Endodermal cell (in vitro differentiated cells): ENCODE measurements at regions not wholly inside any gene's neighbourhood (a gene's known extent, or its start where the extent isn't known, plus 50 kb on each side); places are given as distances from the start of the nearest gene placed in this dataset.

ENCODE experiments used
- DNase-seq: peaks from one replicate; pipeline ENCODE4 v3.0.0-alpha.2; 2017
- H3K27ac ChIP-seq: 2 replicates; pipeline ENCODE4 v1.5.1; 2013; ENCODE audit warnings: mild to moderate bottlenecking, low read depth, low read length, moderate library complexity
- H3K27me3 ChIP-seq: 2 replicates; pipeline ENCODE4 v1.6.1; 2013; ENCODE audit warnings: mild to moderate bottlenecking, low read length, moderate library complexity; ENCODE audit not compliant: insufficient read depth, control insufficient read depth, poor library complexity, severe bottlenecking
- H3K36me3 ChIP-seq: 2 replicates; pipeline ENCODE4 v1.7.0; 2013; ENCODE audit warnings: mild to moderate bottlenecking, low read length, moderate library complexity; ENCODE audit not compliant: control insufficient read depth, insufficient read depth
- H3K4me1 ChIP-seq: one replicate; pipeline ENCODE4 v1.7.0; 2013; ENCODE audit warnings: low read length; ENCODE audit not compliant: control insufficient read depth, insufficient read depth
- H3K4me3 ChIP-seq: 2 replicates; pipeline ENCODE4 v1.5.1; 2013; ENCODE audit warnings: mild to moderate bottlenecking, low read length, moderate library complexity
- H3K9ac ChIP-seq: 2 replicates; pipeline ENCODE4 v1.6.1; 2013; ENCODE audit warnings: mild to moderate bottlenecking, low read length, moderate library complexity; ENCODE audit not compliant: poor library complexity, severe bottlenecking; ENCODE audit errors: extremely low read depth
- H3K9me3 ChIP-seq: 2 replicates; pipeline ENCODE4 v1.6.1; 2013; ENCODE audit warnings: mild to moderate bottlenecking, low read length, moderate library complexity; ENCODE audit not compliant: control insufficient read depth
- H3K27ac Mint-ChIP-seq: 2 replicates; pipeline ENCODE4 v1.8.0; 2020; ENCODE audit warnings: mixed read lengths
- H3K27me3 Mint-ChIP-seq: 2 replicates; pipeline ENCODE4 v1.8.0; 2021; ENCODE audit warnings: mild to moderate bottlenecking, mixed read lengths; ENCODE audit not compliant: insufficient read depth
- H3K36me3 Mint-ChIP-seq: 2 replicates; pipeline ENCODE4 v1.8.0; 2020; ENCODE audit warnings: low read depth, mixed read lengths
- H3K4me1 Mint-ChIP-seq: 2 replicates; pipeline ENCODE4 v1.8.0; 2020; ENCODE audit warnings: mixed read lengths
- H3K4me3 Mint-ChIP-seq: 2 replicates; pipeline ENCODE4 v1.8.0; 2020; ENCODE audit warnings: mild to moderate bottlenecking, moderate library complexity, mixed read lengths
- H3K9me3 Mint-ChIP-seq: 2 replicates; pipeline ENCODE4 v1.8.0; 2020; ENCODE audit warnings: mild to moderate bottlenecking, mixed read lengths
- CTCF ChIP-seq: fragments of 200-600 bp; sonication (generic); conservative IDR thresholded peaks from 2 replicates; pipeline ENCODE4 v1.5.0; 2021; ENCODE audit warnings: antibody characterized with exemption, mild to moderate bottlenecking
- WGBS, 2 experiments: methylation state at CpG; one replicate each; pipeline versions ENCODE4 v1.1.5 to v1.1.7; 2013; ENCODE audit warnings: missing lambda C conversion rate in 2 of 2, mixed read lengths in 1 of 2; ENCODE audit not compliant: insufficient coverage in 1 of 2, insufficient read length in 1 of 2; 5-methylcytosine and 5-hydroxymethylcytosine counted together

GRCh38 chr2:204274991-204275390 is 270.3 kb upstream of the PARD3B start:
- no peak for DNase-seq
- Histone ChIP-seq H3K27ac (no peak overlapping the region), H3K27me3 (no peaks in the 10 kb centered on the region), H3K36me3 (no peaks in the 10 kb centered on the region), H3K9me3 (peaks cover 20% of the 10 kb centered on the region), H3K9ac (no peak overlapping the region), H3K4me1 (peaks cover 9% of the 10 kb centered on the region), H3K4me3 (no peak overlapping the region)
- no peak for TF ChIP-seq CTCF
- H3K4me1 Mint-ChIP-seq, result peaks cover 24% of the 10 kb centered on the region
- H3K9me3 Mint-ChIP-seq, result peaks cover 14% of the 10 kb centered on the region
- peaks cover 6% of the 10 kb centered on the region for H3K36me3 Mint-ChIP-seq
- H3K27me3 Mint-ChIP-seq, result peaks cover 34% of the 10 kb centered on the region
- no peak overlapping the region for H3K4me3 Mint-ChIP-seq
- 89 to 92% methylated on average over 1 to 2 of the region's 2 CpGs for WGBS, 2 experiments
- no peak overlapping the region for H3K27ac Mint-ChIP-seq

GRCh38 chr2:204277226-204277625 is 268.0 kb upstream of the PARD3B start:
- H3K27me3 ChIP-seq, result peaks cover 15% of the 10 kb centered on the region
- H3K36me3 Mint-ChIP-seq, result no peaks in the 10 kb centered on the region
- no peak overlapping the region for H3K9ac ChIP-seq
- peaks cover 24% of the 10 kb centered on the region for H3K4me1 ChIP-seq
- H3K4me1 Mint-ChIP-seq, result peaks cover 38% of the 10 kb centered on the region
- no peak for TF ChIP-seq CTCF
- no peaks in the 10 kb centered on the region for H3K36me3 ChIP-seq
- no peaks in the 10 kb centered on the region for H3K9me3 Mint-ChIP-seq
- H3K27me3 Mint-ChIP-seq, result peaks cover 48% of the 10 kb centered on the region
- no peak overlapping the region for H3K27ac ChIP-seq
- H3K4me3 ChIP-seq, result no peak overlapping the region
- no peak overlapping the region for H3K27ac Mint-ChIP-seq
- H3K9me3 ChIP-seq, result no peaks in the 10 kb centered on the region
- DNase-seq, result no peak
- no peak overlapping the region for H3K4me3 Mint-ChIP-seq

GRCh38 chr2:204278454-204278853 is 266.8 kb upstream of the PARD3B start:
- peaks cover 42% of the 10 kb centered on the region for H3K4me1 Mint-ChIP-seq
- H3K4me1 ChIP-seq, result peaks cover 24% of the 10 kb centered on the region
- H3K9me3 ChIP-seq, result no peaks in the 10 kb centered on the region
- H3K27me3 ChIP-seq, result peaks cover 20% of the 10 kb centered on the region
- peaks cover 53% of the 10 kb centered on the region for H3K27me3 Mint-ChIP-seq
- no peaks in the 10 kb centered on the region for H3K36me3 Mint-ChIP-seq
- H3K9me3 Mint-ChIP-seq, result no peaks in the 10 kb centered on the region
- H3K4me3 Mint-ChIP-seq, result no peak overlapping the region
- no peak overlapping the region for H3K27ac ChIP-seq
- H3K4me3 ChIP-seq, result no peak overlapping the region
- DNase-seq, result no peak
- no peak overlapping the region for H3K9ac ChIP-seq
- H3K36me3 ChIP-seq, result no peaks in the 10 kb centered on the region
- 100% methylated on average over 1 of the region's 1 CpG; no CpG with 5 or more reads in 1 of the 2 experiments for WGBS, 2 experiments
- no peak for TF ChIP-seq CTCF
- no peak overlapping the region for H3K27ac Mint-ChIP-seq
